K562 (cell line): ENCODE measurements at regions not wholly inside any gene's neighbourhood (a gene's known extent, or its start where the extent isn't known, plus 50 kb on each side); places are given as distances from the start of the nearest gene placed in this dataset.

ENCODE experiments used
- ATAC-seq: fragments of 200-7000 bp; cut with Tn5 transposase; 3 replicates; pipeline ENCODE4 v1.9.1; 2020; ENCODE audit warnings: moderate library complexity
- BruUV-seq: library from RNA; stranded (reverse); fragments of 400-500 nt; replicated peaks from 2 replicates; lab custom pipeline; 2021; lab: Mats Ljungman, UMichigan
- CTCF ChIA-PET: fragments of 300-600 bp; formaldehyde crosslinking; extraction: SDS; loops from one replicate; lab custom pipeline; 2021; ENCODE audit warnings: low intra/inter-chr PET ratio; lab: Yijun Ruan, JAX
- POLR2A ChIA-PET: fragments of 300-600, 350-650 bp; sonication (Branson Sonifier 250); formaldehyde crosslinking; extraction: SDS; loops from one replicate; lab custom pipeline; 2021; ENCODE audit warnings: antibody characterized with exemption, inconsistent platforms; lab: Yijun Ruan, JAX
- DNase-seq, 4 experiments: peaks; one replicate each; pipeline versions ENCODE4 v3.0.0 to v3.0.0-alpha.2; 2011 to 2018; ENCODE audit warnings: low spot score in 3 of 4, mixed read lengths in 3 of 4; ENCODE audit errors: extremely low read depth in 1 of 4
- FAIRE-seq: peaks from 2 replicates; lab custom pipeline; 2011; peaks lifted over from hg19 to GRCh38; lab: Jason Lieb, UNC
- H2AFZ ChIP-seq: 2 replicates; pipeline ENCODE4 v1.6.0; 2011; ENCODE audit warnings: low read depth, low read length, control low read depth, inconsistent platforms
- H3K27ac ChIP-seq: fragments of 200-600 bp; 3 replicates; pipeline ENCODE4 v1.8.0; 2011; ENCODE audit warnings: low read depth, mild to moderate bottlenecking, control low read depth, inconsistent platforms, low read length, moderate library complexity, mixed read lengths; ENCODE audit errors: extremely low read depth
- H3K27me3 ChIP-seq, 2 experiments: fragments of 300-600 bp in 1 of 2; 2 replicates in 1 of 2; 3 replicates in 1 of 2; pipeline versions ENCODE4 v1.6.0 to v1.8.0; 2011; ENCODE audit warnings: inconsistent platforms in 2 of 2, low read length in 2 of 2, mild to moderate bottlenecking in 1 of 2, mixed read lengths in 1 of 2, moderate library complexity in 1 of 2; ENCODE audit not compliant: control insufficient read depth in 2 of 2, insufficient read depth in 2 of 2
- H3K36me3 ChIP-seq: fragments of 300-600 bp; 3 replicates; pipeline ENCODE4 v1.8.0; 2011; ENCODE audit warnings: mild to moderate bottlenecking, low read length, inconsistent platforms; ENCODE audit not compliant: control insufficient read depth, insufficient read depth
- H3K4me1 ChIP-seq, 2 experiments: fragments of 200-600 bp in 1 of 2; replicated peaks in 1 of 2; 2 replicates in 1 of 2; 3 replicates in 1 of 2; pipeline versions ENCODE4 v1.5.1 to v1.8.0; 2011; ENCODE audit warnings: inconsistent platforms in 2 of 2, low read length in 2 of 2, mild to moderate bottlenecking in 1 of 2, mixed read lengths in 1 of 2, moderate library complexity in 1 of 2; ENCODE audit not compliant: control insufficient read depth in 2 of 2, insufficient read depth in 2 of 2
- H3K4me2 ChIP-seq: 2 replicates; pipeline ENCODE4 v1.6.1; 2011; ENCODE audit warnings: low read length, control low read depth, inconsistent platforms, mixed read lengths; ENCODE audit not compliant: insufficient read depth
- H3K4me3 ChIP-seq: fragments of 200-600 bp; sonication (generic), shearing (Covaris generic); 2 replicates; pipeline ENCODE4 v1.5.1; 2016; ENCODE audit warnings: control low read depth, inconsistent platforms
- H3K79me2 ChIP-seq: fragments of 200-600 bp; 3 replicates; pipeline ENCODE4 v1.8.0; 2011; ENCODE audit warnings: low read length, inconsistent platforms; ENCODE audit not compliant: control insufficient read depth, insufficient read depth
- H3K9ac ChIP-seq, 2 experiments: 2 replicates each; pipeline versions ENCODE4 v1.6.0 to v1.6.1; 2011; ENCODE audit warnings: low read depth in 2 of 2, low read length in 2 of 2, control low read depth in 1 of 2, inconsistent platforms in 1 of 2, mild to moderate bottlenecking in 1 of 2, mixed read lengths in 1 of 2; ENCODE audit not compliant: insufficient read depth in 1 of 2
- H3K9me1 ChIP-seq: one replicate; pipeline ENCODE4 v1.6.0; 2011; ENCODE audit warnings: inconsistent platforms, mild to moderate bottlenecking, low read length, moderate library complexity; ENCODE audit not compliant: control insufficient read depth, insufficient read depth
- H3K9me3 ChIP-seq: replicated peaks from 2 replicates; pipeline ENCODE4 v1.5.1; 2011; ENCODE audit warnings: low read depth, low read length, inconsistent platforms; ENCODE audit not compliant: control insufficient read depth, insufficient read depth
- H4K20me1 ChIP-seq: replicated peaks from 2 replicates; pipeline ENCODE4 v1.6.1; 2011; ENCODE audit warnings: low read length, inconsistent platforms, mixed read lengths; ENCODE audit not compliant: control insufficient read depth, insufficient read depth
- CEBPG ChIP-seq, 3 experiments: fragments of 200-800 bp in 1 of 3; sonication (Bioruptor generic) in 1 of 3; sonication (generic) in 1 of 3; formaldehyde crosslinking in 1 of 3; IDR thresholded peaks in 2 of 3; conservative IDR thresholded peaks in 1 of 3; 2 replicates each; pipeline versions ENCODE4 v1.6.1 to v1.8.0; 2016 to 2022; ENCODE audit warnings: missing compliant biosample characterization in 2 of 3, missing genetic modification characterization in 2 of 3, mild to moderate bottlenecking in 1 of 3, missing genetic modification reagents in 1 of 3
- TRIM28 ChIP-seq: fragments of 450-650 bp; IDR thresholded peaks from 2 replicates; pipeline ENCODE4 v1.6.1; 2017
- in situ Hi-C: fragments of 300-500 bp; cut with MboI; formaldehyde crosslinking; loops from 4 replicates; pipeline ENCODE4 v1.15.0; 2018; ENCODE audit warnings: inconsistent platforms, mixed read lengths
- intact Hi-C: fragments of 100-400 bp; cut with micrococcal nuclease; formaldehyde crosslinking; loops from 2 replicates; pipeline ENCODE4 v1.14.2; 2022
- TF ChIP-seq, protein P1 (sequence below), 2 experiments: IDR thresholded peaks; 2 replicates each; pipeline ENCODE4 v1.6.1; 2012; ENCODE audit warnings: improper control_type of control experiment in 2 of 2, low read depth in 2 of 2, low read length in 2 of 2, borderline replicate concordance in 1 of 2

GRCh38 chr5:105708442-105708841, 1962.3 kb downstream of the EFNA5 start (continued):
- TF ChIP-seq CEBPG (CRISPR knock-in tag; IDR thresholded peaks at IDR 0.05) (no peak), CEBPG (tag; conservative IDR thresholded peaks at IDR 0.05 in 1 of 2, IDR thresholded peaks at IDR 0.05 in 1 of 2) (no peak)

DNA sequence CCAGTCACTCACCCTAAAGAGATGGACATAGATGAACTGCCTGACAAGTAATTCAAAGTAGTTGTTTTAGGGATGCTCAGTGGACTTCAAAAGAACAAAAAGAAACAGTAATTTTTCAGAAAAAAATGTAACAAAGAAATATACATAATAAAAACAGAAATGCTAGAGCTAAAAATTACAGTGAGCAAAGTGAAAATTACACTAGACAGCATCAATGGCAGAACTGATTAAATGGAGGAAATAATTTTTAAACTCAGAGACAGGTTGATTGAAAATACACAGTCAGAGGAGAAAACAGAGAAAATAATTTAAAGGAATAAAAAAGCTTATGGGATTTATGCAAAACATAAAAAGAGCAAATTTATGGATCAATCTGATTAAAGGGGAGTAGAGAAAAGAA, 1968.4 kb downstream of the EFNA5 start:
- in situ Hi-C loops: no loop called here
- TF ChIP-seq TRIM28: peak; percentile 68
- TF ChIP-seq, protein P1, sequence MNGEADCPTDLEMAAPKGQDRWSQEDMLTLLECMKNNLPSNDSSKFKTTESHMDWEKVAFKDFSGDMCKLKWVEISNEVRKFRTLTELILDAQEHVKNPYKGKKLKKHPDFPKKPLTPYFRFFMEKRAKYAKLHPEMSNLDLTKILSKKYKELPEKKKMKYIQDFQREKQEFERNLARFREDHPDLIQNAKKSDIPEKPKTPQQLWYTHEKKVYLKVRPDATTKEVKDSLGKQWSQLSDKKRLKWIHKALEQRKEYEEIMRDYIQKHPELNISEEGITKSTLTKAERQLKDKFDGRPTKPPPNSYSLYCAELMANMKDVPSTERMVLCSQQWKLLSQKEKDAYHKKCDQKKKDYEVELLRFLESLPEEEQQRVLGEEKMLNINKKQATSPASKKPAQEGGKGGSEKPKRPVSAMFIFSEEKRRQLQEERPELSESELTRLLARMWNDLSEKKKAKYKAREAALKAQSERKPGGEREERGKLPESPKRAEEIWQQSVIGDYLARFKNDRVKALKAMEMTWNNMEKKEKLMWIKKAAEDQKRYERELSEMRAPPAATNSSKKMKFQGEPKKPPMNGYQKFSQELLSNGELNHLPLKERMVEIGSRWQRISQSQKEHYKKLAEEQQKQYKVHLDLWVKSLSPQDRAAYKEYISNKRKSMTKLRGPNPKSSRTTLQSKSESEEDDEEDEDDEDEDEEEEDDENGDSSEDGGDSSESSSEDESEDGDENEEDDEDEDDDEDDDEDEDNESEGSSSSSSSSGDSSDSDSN (IDR thresholded peaks at IDR 0.05; ENCODE audit: borderline replicate concordance in 1 of 2, low read depth in 2 of 2, low read length in 2 of 2): no peak
- TF ChIP-seq, all 486 proteins: peak for 1
- Histone ChIP-seq H4K20me1 (no peaks in the 10 kb centered on the region), H3K9me3 (peaks cover 2% of the 10 kb centered on the region; the same call in 1 of the 2 replicates), H3K4me2 (no peak overlapping the region), H3K36me3 (no peaks in the 10 kb centered on the region), H3K9me1 (no peaks in the 10 kb centered on the region), H3K27ac (no peak overlapping the region), H2AFZ (no peak overlapping the region), H3K79me2 (no peaks in the 10 kb centered on the region), H3K4me1 (no peaks in the 10 kb centered on the region), H3K4me3 (no peak overlapping the region), H3K9ac (no peak overlapping the region), H3K27me3 (no peaks in the 10 kb centered on the region)
- ATAC-seq: no peak
- intact Hi-C loops: no loop called here
- CTCF ChIA-PET: no interaction called here
- no TSS peak for BruUV-seq
- no peak for DNase-seq
- FAIRE-seq: no peak
- POLR2A ChIA-PET: no interaction called here
